HEK293 (cell line): ENCODE measurements at regions not wholly inside any gene's neighbourhood (a gene's known extent, or its start where the extent isn't known, plus 50 kb on each side); places are given as distances from the start of the nearest gene placed in this dataset.

Source experiments
- CTCF ChIA-PET: fragments of 350-600 bp; formaldehyde crosslinking; extraction: SDS; loops from one replicate; lab custom pipeline; 2021; ENCODE audit warnings: antibody characterized with exemption; lab: Yijun Ruan, JAX
- POLR2A ChIA-PET: fragments of 300-600 bp; formaldehyde crosslinking; extraction: SDS; loops from one replicate; lab custom pipeline; 2020; ENCODE audit warnings: antibody characterized with exemption, inconsistent platforms; lab: Yijun Ruan, JAX
- H3K27ac ChIP-seq: fragments of 200-500 bp; sonication (Bioruptor generic); 2 replicates; pipeline ENCODE4 v1.5.1; 2014; ENCODE audit warnings: low read depth, low read length, control low read depth, inconsistent platforms; ENCODE audit errors: extremely low read depth
- H3K36me3 ChIP-seq, 2 experiments: fragments of 200-500 bp in 1 of 2; sonication (Bioruptor generic) in 1 of 2; 1 replicate in 1 of 2; 2 replicates in 1 of 2; pipeline ENCODE4 v1.5.1; 2014 to 2017; ENCODE audit warnings: inconsistent platforms in 2 of 2, low read length in 2 of 2; ENCODE audit not compliant: control insufficient read depth in 2 of 2, insufficient read depth in 1 of 2
- H3K4me1 ChIP-seq: fragments of 200-500 bp; sonication (Bioruptor generic); 2 replicates; pipeline ENCODE4 v1.5.1; 2014; ENCODE audit warnings: mild to moderate bottlenecking, low read length, inconsistent platforms; ENCODE audit not compliant: control insufficient read depth, insufficient read depth
- H3K4me3 ChIP-seq: 2 replicates; pipeline ENCODE4 v1.5.1; 2011; ENCODE audit warnings: low read depth, mild to moderate bottlenecking, control low read depth, low read length, moderate library complexity
- H3K9me3 ChIP-seq: fragments of 200-500 bp; sonication (Bioruptor generic); 2 replicates; pipeline ENCODE4 v1.5.1; 2014; ENCODE audit warnings: low read depth, low read length, inconsistent platforms; ENCODE audit not compliant: control insufficient read depth, insufficient read depth
- AEBP2 ChIP-seq: fragments of 450-650 bp; formaldehyde crosslinking; IDR thresholded peaks from 2 replicates; pipeline ENCODE4 v1.5.1; 2016; ENCODE audit warnings: missing biosample characterization, missing genetic modification characterization, borderline replicate concordance
- GLI2 ChIP-seq: fragments of 450-650 bp; formaldehyde crosslinking; IDR thresholded peaks from 2 replicates; pipeline ENCODE4; 2017; ENCODE audit warnings: missing biosample characterization, missing genetic modification characterization, low read depth, borderline replicate concordance
- HIC1 ChIP-seq: fragments of 450-650 bp; formaldehyde crosslinking; IDR thresholded peaks from 2 replicates; pipeline ENCODE4 v1.5.1; 2016; ENCODE audit warnings: missing biosample characterization, missing genetic modification characterization
- KLF8 ChIP-seq: fragments of 450-650 bp; formaldehyde crosslinking; IDR thresholded peaks from 2 replicates; pipeline ENCODE4 v1.5.1; 2016; ENCODE audit warnings: missing biosample characterization, missing genetic modification characterization
- TRIM28 ChIP-seq: IDR thresholded peaks from 2 replicates; pipeline ENCODE4 v1.6.1; 2011; ENCODE audit warnings: low read length, control low read depth, borderline replicate concordance
- ZFHX2 ChIP-seq: fragments of 450-650 bp; formaldehyde crosslinking; conservative IDR thresholded peaks from 2 replicates; pipeline ENCODE4 v1.5.1; 2016; ENCODE audit warnings: missing biosample characterization, missing genetic modification characterization
- ZNF10 ChIP-seq: fragments of 450-650 bp; formaldehyde crosslinking; IDR thresholded peaks from 2 replicates; pipeline ENCODE4 v1.5.1; 2017; ENCODE audit warnings: missing biosample characterization, missing genetic modification characterization
- ZNF121 ChIP-seq: fragments of 450-650 bp; formaldehyde crosslinking; IDR thresholded peaks from 2 replicates; pipeline ENCODE4 v1.5.1; 2016; ENCODE audit warnings: missing biosample characterization, missing genetic modification characterization
- ZNF16 ChIP-seq: fragments of 450-650 bp; formaldehyde crosslinking; IDR thresholded peaks from 2 replicates; pipeline ENCODE4 v1.5.1; 2016; ENCODE audit warnings: low read depth, missing biosample characterization, missing genetic modification characterization
- ZNF169 ChIP-seq: fragments of 450-650 bp; formaldehyde crosslinking; IDR thresholded peaks from 2 replicates; pipeline ENCODE4 v1.5.1; 2016; ENCODE audit warnings: missing biosample characterization, missing genetic modification characterization
- ZNF174 ChIP-seq: fragments of 450-650 bp; formaldehyde crosslinking; IDR thresholded peaks from 2 replicates; pipeline ENCODE4 v1.5.0; 2017; ENCODE audit warnings: missing biosample characterization, mild to moderate bottlenecking, missing genetic modification characterization
- ZNF19 ChIP-seq: fragments of 450-650 bp; formaldehyde crosslinking; IDR thresholded peaks from 2 replicates; pipeline ENCODE4; 2016; ENCODE audit warnings: missing biosample characterization, missing genetic modification characterization, low read depth
- ZNF2 ChIP-seq: fragments of 450-650 bp; formaldehyde crosslinking; IDR thresholded peaks from 2 replicates; pipeline ENCODE4 v1.5.1; 2016; ENCODE audit warnings: missing biosample characterization, missing genetic modification characterization
- ZNF292 ChIP-seq: fragments of 450-650 bp; formaldehyde crosslinking; IDR thresholded peaks from 2 replicates; pipeline ENCODE4 v1.5.1; 2016; ENCODE audit warnings: low read depth, missing biosample characterization, missing genetic modification characterization, borderline replicate concordance
- ZNF433 ChIP-seq: fragments of 450-650 bp; formaldehyde crosslinking; IDR thresholded peaks from 2 replicates; pipeline ENCODE4 v1.5.1; 2016; ENCODE audit warnings: missing biosample characterization, missing genetic modification characterization, low read depth
- ZNF513 ChIP-seq: fragments of 450-650 bp; IDR thresholded peaks from 2 replicates; pipeline ENCODE4 v1.5.1; 2018; ENCODE audit warnings: missing biosample characterization, missing genetic modification characterization
- ZNF555 ChIP-seq: fragments of 450-650 bp; formaldehyde crosslinking; conservative IDR thresholded peaks from 2 replicates; pipeline ENCODE4 v1.5.1; 2017; ENCODE audit warnings: missing biosample characterization, mild to moderate bottlenecking, missing genetic modification characterization, inconsistent platforms
- ZNF571 ChIP-seq: fragments of 450-650 bp; formaldehyde crosslinking; IDR thresholded peaks from 2 replicates; pipeline ENCODE4 v1.5.0; 2017; ENCODE audit warnings: missing biosample characterization, missing genetic modification characterization
- ZNF621 ChIP-seq: fragments of 450-650 bp; formaldehyde crosslinking; IDR thresholded peaks from 2 replicates; pipeline ENCODE4 v1.5.1; 2017; ENCODE audit warnings: missing biosample characterization, missing genetic modification characterization
- ZNF626 ChIP-seq: fragments of 450-650 bp; sonication (Bioruptor Pico); formaldehyde crosslinking; IDR thresholded peaks from 2 replicates; pipeline ENCODE4 v1.5.1; 2018; ENCODE audit warnings: missing biosample characterization, missing genetic modification characterization, inconsistent platforms
- ZNF645 ChIP-seq: fragments of 450-650 bp; formaldehyde crosslinking; IDR thresholded peaks from 2 replicates; pipeline ENCODE4; 2016; ENCODE audit warnings: missing biosample characterization, missing genetic modification characterization
- ZNF654 ChIP-seq: fragments of 450-650 bp; formaldehyde crosslinking; IDR thresholded peaks from 2 replicates; pipeline ENCODE4 v1.5.1; 2016; ENCODE audit warnings: low read depth, missing biosample characterization, missing genetic modification characterization
- ZNF677 ChIP-seq: fragments of 450-650 bp; IDR thresholded peaks from 2 replicates; pipeline ENCODE4 v1.5.0; 2018; ENCODE audit warnings: missing biosample characterization, mild to moderate bottlenecking, missing genetic modification characterization, moderate library complexity
- ZSCAN23 ChIP-seq: fragments of 450-650 bp; formaldehyde crosslinking; IDR thresholded peaks from 2 replicates; pipeline ENCODE4 v1.5.1; 2016; ENCODE audit warnings: missing biosample characterization, missing genetic modification characterization
- TF ChIP-seq, protein P1 (sequence below): fragments of 450-650 bp; formaldehyde crosslinking; IDR thresholded peaks from 2 replicates; pipeline ENCODE4 v1.5.1; 2017; ENCODE audit warnings: missing biosample characterization, missing genetic modification characterization

- H3K9me3 ChIP-seq: no peaks in the 10 kb centered on the region
- 0 out of 2 replicates have a peak, but pooled peaks cover 4% of the 10 kb centered on the region for H3K4me1 ChIP-seq
- POLR2A ChIA-PET: no interaction called here
- no peak overlapping the region for H3K27ac ChIP-seq
- TF ChIP-seq ZNF621 (tag by site-specific recombination) (no peak), ZNF626 (tag by site-specific recombination) (no peak), GLI2 (tag by site-specific recombination) (no peak), ZNF645 (tag by site-specific recombination) (no peak), ZNF654 (no peak), ZNF169 (tag by site-specific recombination) (no peak), ZSCAN23 (no peak)
- CTCF ChIA-PET: no interaction called here
- no peaks in the 10 kb centered on the region for H3K36me3 ChIP-seq
- H3K4me3 ChIP-seq: no peak overlapping the region
These were observed 275.8 kb upstream of the TENM3 start for GRCh38 chr4:181967401-181967800.

- Histone ChIP-seq H3K27ac (no peak overlapping the region), H3K36me3 (no peaks in the 10 kb centered on the region), H3K9me3 (no peaks in the 10 kb centered on the region), H3K4me3 (no peak overlapping the region), H3K4me1 (0 out of 2 replicates have a peak, but pooled peaks cover 4% of the 10 kb centered on the region)
- ChIA-PET POLR2A (no interaction called here), CTCF (no interaction called here)
- no peak for TF ChIP-seq AEBP2 (tag by site-specific recombination)
- no peak for TF ChIP-seq ZNF677
- no peak for TF ChIP-seq ZNF2
- TF ChIP-seq ZNF571 (tag by site-specific recombination): no peak
- TF ChIP-seq ZNF19 (tag by site-specific recombination): no peak
- TF ChIP-seq, protein P1, sequence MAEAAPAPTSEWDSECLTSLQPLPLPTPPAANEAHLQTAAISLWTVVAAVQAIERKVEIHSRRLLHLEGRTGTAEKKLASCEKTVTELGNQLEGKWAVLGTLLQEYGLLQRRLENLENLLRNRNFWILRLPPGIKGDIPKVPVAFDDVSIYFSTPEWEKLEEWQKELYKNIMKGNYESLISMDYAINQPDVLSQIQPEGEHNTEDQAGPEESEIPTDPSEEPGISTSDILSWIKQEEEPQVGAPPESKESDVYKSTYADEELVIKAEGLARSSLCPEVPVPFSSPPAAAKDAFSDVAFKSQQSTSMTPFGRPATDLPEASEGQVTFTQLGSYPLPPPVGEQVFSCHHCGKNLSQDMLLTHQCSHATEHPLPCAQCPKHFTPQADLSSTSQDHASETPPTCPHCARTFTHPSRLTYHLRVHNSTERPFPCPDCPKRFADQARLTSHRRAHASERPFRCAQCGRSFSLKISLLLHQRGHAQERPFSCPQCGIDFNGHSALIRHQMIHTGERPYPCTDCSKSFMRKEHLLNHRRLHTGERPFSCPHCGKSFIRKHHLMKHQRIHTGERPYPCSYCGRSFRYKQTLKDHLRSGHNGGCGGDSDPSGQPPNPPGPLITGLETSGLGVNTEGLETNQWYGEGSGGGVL (tag by site-specific recombination): no peak
- no peak for TF ChIP-seq ZNF16 (tag by site-specific recombination)
- no peak for TF ChIP-seq HIC1 (tag by site-specific recombination)
- no peak for TF ChIP-seq ZNF292 (tag by site-specific recombination)
- no peak for TF ChIP-seq TRIM28
- TF ChIP-seq ZNF555 (tag by site-specific recombination): no peak
- no peak for TF ChIP-seq ZNF433
- TF ChIP-seq ZFHX2 (tag by site-specific recombination): no peak
- no peak for TF ChIP-seq ZNF121
- TF ChIP-seq ZNF10 (tag by site-specific recombination): no peak
- TF ChIP-seq KLF8 (tag by site-specific recombination): no peak
- TF ChIP-seq ZNF513 (tag by site-specific recombination): no peak
- TF ChIP-seq ZNF174 (tag by site-specific recombination): no peak
These were observed 274.8 kb upstream of the TENM3 start for GRCh38 chr4:181968371-181968770.
